B cell (primary cell): ENCODE measurements at regions not wholly inside any gene's neighbourhood (a gene's known extent, or its start where the extent isn't known, plus 50 kb on each side); places are given as distances from the start of the nearest gene placed in this dataset.

Experiments
- CTCF ChIP-seq: fragments of 200-600 bp; IDR thresholded peaks from one replicate; pipeline ENCODE4 v1.8.0; 2022; ENCODE audit warnings: antibody characterized with exemption, mild to moderate bottlenecking
- EZH2 ChIP-seq: IDR thresholded peaks from 2 replicates; pipeline ENCODE4 v1.6.1; 2012; ENCODE audit warnings: borderline replicate concordance, low read depth, mild to moderate bottlenecking, moderate library complexity, low read length; ENCODE audit not compliant: insufficient read depth, poor library complexity, severe bottlenecking

- TF ChIP-seq EZH2 (no peak), CTCF (no peak)
Observed at GRCh38 chr4:3384391-3384770, 57.4 kb upstream of the HGFAC start.
